ENCODE measurements at regions not wholly inside any gene's neighbourhood (a gene's known extent, or its start where the extent isn't known, plus 50 kb on each side); places are given as distances from the start of the nearest gene placed in this dataset.

DNA sequence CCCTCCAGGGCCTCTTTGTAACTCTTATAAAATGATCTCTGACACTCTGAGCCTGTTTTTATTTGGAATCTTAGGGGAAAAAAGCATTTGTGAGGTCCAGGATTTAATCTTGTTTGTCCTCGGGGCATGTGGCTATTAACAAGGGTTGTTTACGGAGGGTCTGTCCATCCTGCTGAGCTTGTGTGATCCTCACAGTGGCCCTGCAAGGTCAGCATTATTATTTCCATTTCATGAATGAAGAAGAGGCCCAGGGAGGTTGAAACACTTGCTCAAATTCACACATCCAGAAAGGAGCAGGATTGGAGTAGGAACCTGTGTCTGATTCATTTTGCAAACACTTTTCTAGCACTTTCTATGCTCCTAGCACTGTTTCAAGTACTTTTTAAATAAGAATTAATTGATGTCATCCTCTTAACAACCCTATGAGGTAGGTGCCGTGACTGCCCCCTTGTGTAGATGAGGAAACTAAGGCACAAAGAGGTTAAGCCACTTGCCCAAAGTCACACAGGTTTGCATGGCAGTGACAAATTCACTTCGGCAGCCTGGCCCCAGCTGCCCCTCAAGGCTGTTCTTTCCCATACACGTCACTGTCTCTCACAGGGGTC, 178.9 kb downstream of the MIS18A start:
- H3K4me1 Mint-ChIP-seq (ENCODE audit: low read depth) = no peaks in the 10 kb centered on the region
- POLR2A ChIA-PET = no interaction called here
- H3K36me3 Mint-ChIP-seq (ENCODE audit: low read depth) = no peaks in the 10 kb centered on the region
- DNase-seq (no peak), ATAC-seq (no peak)
- H3K4me3 Mint-ChIP-seq = no peak overlapping the region
- H3K27me3 Mint-ChIP-seq (ENCODE audit: low read depth) = no peaks in the 10 kb centered on the region
- no peak overlapping the region for H3K27ac Mint-ChIP-seq
- no peaks in the 10 kb centered on the region for H3K9me3 Mint-ChIP-seq (ENCODE audit: insufficient read depth)
- CTCF ChIA-PET = no interaction called here

DNA sequence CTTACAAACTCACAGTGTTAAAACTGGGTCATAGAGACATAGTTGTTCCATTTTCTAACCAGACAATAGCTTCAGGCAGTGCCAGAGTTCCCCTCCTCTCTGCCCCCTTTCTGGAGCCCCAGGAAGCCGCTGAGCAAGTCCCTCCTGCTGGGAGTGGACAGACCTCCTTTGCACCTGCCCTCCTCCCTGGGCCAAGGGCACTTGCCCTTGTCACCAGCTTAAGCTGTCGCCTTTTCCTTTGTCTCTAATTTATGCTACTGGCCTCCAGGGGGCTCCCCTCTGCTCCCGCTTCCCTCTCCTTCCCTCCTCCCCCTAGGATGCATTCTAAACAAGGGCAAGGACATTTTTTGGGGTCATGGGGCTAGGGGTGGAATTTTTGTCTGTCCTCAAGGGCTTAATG, 182.4 kb downstream of the MIS18A start:
- H3K27ac Mint-ChIP-seq = no peak overlapping the region
- H3K4me1 Mint-ChIP-seq (ENCODE audit: low read depth) = no peaks in the 10 kb centered on the region
- ChIA-PET CTCF (interaction anchor here (1.0 to 1.3 kb wide), 3 partner anchors 20 to 163 kb away, joined by 3 read pairs; no protein-coding TSS in a partner anchor), POLR2A (no interaction called here)
- no peaks in the 10 kb centered on the region for H3K36me3 Mint-ChIP-seq (ENCODE audit: low read depth)
- H3K27me3 Mint-ChIP-seq (ENCODE audit: low read depth) = no peaks in the 10 kb centered on the region
- no peaks in the 10 kb centered on the region for H3K9me3 Mint-ChIP-seq (ENCODE audit: insufficient read depth)
- ATAC-seq (no peak), DNase-seq (no peak)
- no peak overlapping the region for H3K4me3 Mint-ChIP-seq

- no peak overlapping the region for H3K27ac Mint-ChIP-seq
- CTCF ChIA-PET = interaction anchor here (0.6 kb wide), 1 partner anchor 31 kb away, joined by 3 read pairs; no protein-coding TSS in a partner anchor
- no peak overlapping the region for H3K4me3 Mint-ChIP-seq
- no peaks in the 10 kb centered on the region for H3K9me3 Mint-ChIP-seq (ENCODE audit: insufficient read depth)
- POLR2A ChIA-PET = no interaction called here
- H3K4me1 Mint-ChIP-seq (ENCODE audit: low read depth) = no peaks in the 10 kb centered on the region
- H3K36me3 Mint-ChIP-seq (ENCODE audit: low read depth) = no peaks in the 10 kb centered on the region
- no peaks in the 10 kb centered on the region for H3K27me3 Mint-ChIP-seq (ENCODE audit: low read depth)
- DNase-seq = no peak
- no peak for ATAC-seq
These were observed 184.0 kb downstream of the MIS18A start for GRCh38 chr21:32094804-32095203.

- ChIA-PET CTCF (no interaction called here), POLR2A (no interaction called here)
- Mint-ChIP-seq H3K4me3 (no peak overlapping the region), H3K27me3 (ENCODE audit: low read depth) (no peaks in the 10 kb centered on the region), H3K27ac (no peak overlapping the region), H3K4me1 (ENCODE audit: low read depth) (no peaks in the 10 kb centered on the region), H3K9me3 (ENCODE audit: insufficient read depth) (no peaks in the 10 kb centered on the region), H3K36me3 (ENCODE audit: low read depth) (no peaks in the 10 kb centered on the region)
- DNase-seq = no peak
- no peak for ATAC-seq
These were observed 185.0 kb downstream of the MIS18A start for GRCh38 chr21:32093646-32094462.

DNA sequence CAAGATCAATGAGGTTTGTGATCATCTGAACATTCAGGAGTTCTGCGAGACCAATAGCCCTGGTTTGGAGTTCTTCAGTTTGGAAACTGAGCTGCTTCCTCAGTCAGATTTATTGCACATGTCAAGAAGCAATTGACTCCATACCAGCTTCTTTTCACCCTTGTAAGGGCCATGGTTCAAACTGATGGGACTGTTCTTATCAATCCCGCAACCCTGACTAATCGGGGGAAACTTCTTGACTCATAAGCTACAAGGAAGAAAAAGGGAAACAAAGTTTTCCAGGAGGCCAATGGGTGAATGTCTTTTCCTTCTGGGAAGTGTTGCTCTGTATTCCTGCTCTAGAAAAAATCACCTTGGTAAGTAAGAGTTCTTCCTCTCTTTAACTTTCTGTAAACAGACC, 187.9 kb downstream of the MIS18A start:
- Mint-ChIP-seq H3K27ac (no peak overlapping the region), H3K36me3 (ENCODE audit: low read depth) (no peaks in the 10 kb centered on the region), H3K9me3 (ENCODE audit: insufficient read depth) (no peaks in the 10 kb centered on the region), H3K4me1 (ENCODE audit: low read depth) (no peaks in the 10 kb centered on the region), H3K4me3 (no peak overlapping the region), H3K27me3 (ENCODE audit: low read depth) (no peaks in the 10 kb centered on the region)
- DNase-seq (no peak), ATAC-seq (no peak)
- POLR2A ChIA-PET = no interaction called here
- CTCF ChIA-PET = no interaction called here

GRCh38 chr21:32089766-32090165, 189.1 kb downstream of the MIS18A start:
- POLR2A ChIA-PET = no interaction called here
- H3K4me1 Mint-ChIP-seq (ENCODE audit: low read depth) = no peaks in the 10 kb centered on the region

DNA sequence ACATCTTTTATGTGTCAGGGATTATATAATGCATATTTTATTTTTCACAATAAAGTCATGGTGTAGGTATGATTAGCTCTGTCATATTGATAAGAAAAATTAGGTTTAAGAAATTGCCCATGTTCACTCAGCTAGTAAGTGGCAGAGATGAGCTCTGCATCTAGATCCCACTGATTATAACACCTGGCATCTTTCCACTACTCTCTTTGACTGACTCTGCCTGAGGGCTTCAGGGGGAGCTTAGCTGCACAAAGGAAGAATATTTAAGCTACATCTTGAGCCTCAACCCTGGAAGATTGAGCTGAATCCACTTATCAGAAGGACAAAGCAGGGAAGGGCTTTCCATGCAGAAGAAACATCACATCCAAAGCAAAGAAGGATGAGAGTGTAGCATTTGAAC, 190.4 kb downstream of the MIS18A start:
- H3K27me3 Mint-ChIP-seq (ENCODE audit: low read depth) = no peaks in the 10 kb centered on the region
- H3K4me3 Mint-ChIP-seq = no peak overlapping the region
- no peaks in the 10 kb centered on the region for H3K4me1 Mint-ChIP-seq (ENCODE audit: low read depth)
- DNase-seq (no peak), ATAC-seq (no peak)
- H3K36me3 Mint-ChIP-seq (ENCODE audit: low read depth) = no peaks in the 10 kb centered on the region
- no peaks in the 10 kb centered on the region for H3K9me3 Mint-ChIP-seq (ENCODE audit: insufficient read depth)
- H3K27ac Mint-ChIP-seq = no peak overlapping the region
- ChIA-PET CTCF (interaction anchor here (0.9 kb wide), 1 partner anchor 512 kb away, joined by 3 read pairs; no protein-coding TSS in a partner anchor), POLR2A (no interaction called here)

More at GRCh38 chr21:32089766-32090165, 189.1 kb downstream of the MIS18A start:
- CTCF ChIA-PET = no interaction called here
- Mint-ChIP-seq H3K27ac (no peak overlapping the region), H3K9me3 (ENCODE audit: insufficient read depth) (no peaks in the 10 kb centered on the region), H3K4me3 (no peak overlapping the region), H3K27me3 (ENCODE audit: low read depth) (no peaks in the 10 kb centered on the region), H3K36me3 (ENCODE audit: low read depth) (no peaks in the 10 kb centered on the region)
- no peak for ATAC-seq
- DNase-seq = no peak

GRCh38 chr21:32087447-32087846, 191.4 kb downstream of the MIS18A start:
- no peak for DNase-seq
- ATAC-seq = no peak
- Mint-ChIP-seq H3K36me3 (ENCODE audit: low read depth) (no peaks in the 10 kb centered on the region), H3K27me3 (ENCODE audit: low read depth) (no peaks in the 10 kb centered on the region), H3K4me3 (no peak overlapping the region), H3K9me3 (ENCODE audit: insufficient read depth) (no peaks in the 10 kb centered on the region), H3K27ac (no peak overlapping the region), H3K4me1 (ENCODE audit: low read depth) (no peaks in the 10 kb centered on the region)
- ChIA-PET CTCF (interaction anchor here (0.9 kb wide), 1 partner anchor 513 kb away, joined by 3 read pairs; no protein-coding TSS in a partner anchor), POLR2A (no interaction called here)

- no peaks in the 10 kb centered on the region for H3K4me1 Mint-ChIP-seq (ENCODE audit: low read depth)
- H3K27ac Mint-ChIP-seq = no peak overlapping the region
- no peak overlapping the region for H3K4me3 Mint-ChIP-seq
- H3K9me3 Mint-ChIP-seq (ENCODE audit: insufficient read depth) = no peaks in the 10 kb centered on the region
- H3K36me3 Mint-ChIP-seq (ENCODE audit: low read depth) = no peaks in the 10 kb centered on the region
- ATAC-seq (no peak), DNase-seq (no peak)
- ChIA-PET POLR2A (no interaction called here), CTCF (no interaction called here)
- H3K27me3 Mint-ChIP-seq (ENCODE audit: low read depth) = no peaks in the 10 kb centered on the region
These were observed 195.7 kb downstream of the MIS18A start for GRCh38 chr21:32083197-32083596.

DNA sequence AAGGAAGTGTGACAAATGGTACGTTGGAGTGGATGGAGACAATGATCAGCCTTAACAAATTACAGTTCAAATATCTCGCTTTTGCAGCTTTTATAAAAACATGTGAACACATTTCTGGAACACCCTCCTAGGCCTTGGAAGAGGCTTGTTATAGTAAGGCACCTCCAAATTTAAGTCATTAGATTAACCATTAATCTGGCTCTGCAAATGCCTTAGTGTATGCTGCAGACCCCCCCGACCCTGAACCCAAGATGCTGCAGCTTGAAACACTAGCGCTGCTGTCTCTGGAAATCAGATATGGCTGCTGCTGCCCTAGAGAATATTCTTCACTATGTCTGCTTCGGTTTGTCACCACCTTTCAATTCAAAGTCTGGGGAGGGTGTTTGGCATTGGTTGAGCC, 196.4 kb downstream of the MIS18A start:
- Mint-ChIP-seq H3K9me3 (ENCODE audit: insufficient read depth) (no peaks in the 10 kb centered on the region), H3K36me3 (ENCODE audit: low read depth) (no peaks in the 10 kb centered on the region), H3K4me1 (ENCODE audit: low read depth) (no peaks in the 10 kb centered on the region), H3K27ac (no peak overlapping the region), H3K4me3 (no peak overlapping the region), H3K27me3 (ENCODE audit: low read depth) (no peaks in the 10 kb centered on the region)
- ChIA-PET POLR2A (no interaction called here), CTCF (no interaction called here)
- DNase-seq = no peak
- ATAC-seq = no peak

GRCh38 chr21:32073593-32073992, 200.8 kb downstream of the HUNK start:
- POLR2A ChIA-PET = no interaction called here
- CTCF ChIA-PET = no interaction called here
- DNase-seq = no peak

GRCh38 chr21:32073190-32073589, 200.4 kb downstream of the HUNK start:
- Mint-ChIP-seq H3K9me3 (ENCODE audit: insufficient read depth) (no peaks in the 10 kb centered on the region), H3K4me1 (ENCODE audit: low read depth) (no peaks in the 10 kb centered on the region), H3K36me3 (ENCODE audit: low read depth) (no peaks in the 10 kb centered on the region), H3K4me3 (no peak overlapping the region), H3K27ac (no peak overlapping the region), H3K27me3 (ENCODE audit: low read depth) (no peaks in the 10 kb centered on the region)
- DNase-seq (no peak), ATAC-seq (no peak)
- ChIA-PET POLR2A (no interaction called here), CTCF (no interaction called here)

More at GRCh38 chr21:32073593-32073992, 200.8 kb downstream of the HUNK start:
- ATAC-seq = no peak
- H3K9me3 Mint-ChIP-seq (ENCODE audit: insufficient read depth) = no peaks in the 10 kb centered on the region
- H3K27ac Mint-ChIP-seq = no peak overlapping the region
- H3K4me3 Mint-ChIP-seq = no peak overlapping the region
- H3K27me3 Mint-ChIP-seq (ENCODE audit: low read depth) = no peaks in the 10 kb centered on the region
- no peaks in the 10 kb centered on the region for H3K4me1 Mint-ChIP-seq (ENCODE audit: low read depth)
- no peaks in the 10 kb centered on the region for H3K36me3 Mint-ChIP-seq (ENCODE audit: low read depth)

All from activated CD8-positive, alpha-beta T cell treated with anti-CD3 and anti-CD28 coated beads, Interleukin-2, amount 10 ng/mL, durations not matched to agents 7 days and 5 days (primary cell).